ENCODE measurements at regions not wholly inside any gene's neighbourhood (a gene's known extent, or its start where the extent isn't known, plus 50 kb on each side); places are given as distances from the start of the nearest gene placed in this dataset.

- Mint-ChIP-seq H3K27ac (no peak overlapping the region), H3K4me3 (no peak overlapping the region), H3K27me3 (no peaks in the 10 kb centered on the region), H3K9me3 (no peaks in the 10 kb centered on the region), H3K4me1 (ENCODE audit: unreplicated experiment) (no peaks in the 10 kb centered on the region), H3K36me3 (no peaks in the 10 kb centered on the region)
- no peak for TF ChIP-seq CTCF (conservative IDR thresholded peaks at IDR 0.05)
- DNase-seq (ENCODE audit: extremely low spot score, unreplicated experiment), result no peak
These were observed 638.1 kb downstream of the DSC3 start for GRCh38 chr18:30404422-30404821.

GRCh38 chr18:30403278-30403677 is 639.3 kb downstream of the DSC3 start:
- no peak for TF ChIP-seq CTCF (conservative IDR thresholded peaks at IDR 0.05)

DNA sequence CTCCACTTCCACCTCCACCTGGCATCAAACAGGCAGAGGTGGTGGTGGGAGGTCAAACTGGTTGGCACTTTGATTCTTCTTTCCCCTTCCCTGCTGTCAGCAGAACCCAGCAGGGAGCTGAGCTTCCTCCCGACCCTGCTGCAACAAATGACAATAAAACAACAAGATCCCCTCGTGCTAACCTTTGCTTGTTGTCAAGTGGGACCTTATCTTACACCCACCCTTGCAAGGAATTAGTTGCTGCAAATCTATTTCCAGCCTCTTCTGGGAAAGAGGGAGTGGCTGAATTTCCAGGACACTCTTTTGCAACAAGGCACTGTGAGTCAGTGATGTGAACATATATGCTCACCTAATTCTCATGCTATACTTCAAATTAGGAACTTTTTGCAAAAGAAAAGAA is 655.1 kb downstream of the DSC3 start:
- Mint-ChIP-seq H3K9me3 (no peaks in the 10 kb centered on the region), H3K36me3 (no peaks in the 10 kb centered on the region), H3K27me3 (no peaks in the 10 kb centered on the region), H3K4me1 (ENCODE audit: unreplicated experiment) (no peaks in the 10 kb centered on the region), H3K4me3 (no peak overlapping the region), H3K27ac (no peak overlapping the region)
- DNase-seq (ENCODE audit: extremely low spot score, unreplicated experiment), result no peak
- no peak for TF ChIP-seq CTCF (conservative IDR thresholded peaks at IDR 0.05)

More at GRCh38 chr18:30403278-30403677, 639.3 kb downstream of the DSC3 start:
- H3K27me3 Mint-ChIP-seq, result no peaks in the 10 kb centered on the region
- DNase-seq (ENCODE audit: extremely low spot score, unreplicated experiment), result no peak
- H3K36me3 Mint-ChIP-seq, result no peaks in the 10 kb centered on the region
- H3K9me3 Mint-ChIP-seq, result no peaks in the 10 kb centered on the region
- H3K27ac Mint-ChIP-seq, result no peak overlapping the region
- no peaks in the 10 kb centered on the region for H3K4me1 Mint-ChIP-seq (ENCODE audit: unreplicated experiment)
- no peak overlapping the region for H3K4me3 Mint-ChIP-seq

DNA sequence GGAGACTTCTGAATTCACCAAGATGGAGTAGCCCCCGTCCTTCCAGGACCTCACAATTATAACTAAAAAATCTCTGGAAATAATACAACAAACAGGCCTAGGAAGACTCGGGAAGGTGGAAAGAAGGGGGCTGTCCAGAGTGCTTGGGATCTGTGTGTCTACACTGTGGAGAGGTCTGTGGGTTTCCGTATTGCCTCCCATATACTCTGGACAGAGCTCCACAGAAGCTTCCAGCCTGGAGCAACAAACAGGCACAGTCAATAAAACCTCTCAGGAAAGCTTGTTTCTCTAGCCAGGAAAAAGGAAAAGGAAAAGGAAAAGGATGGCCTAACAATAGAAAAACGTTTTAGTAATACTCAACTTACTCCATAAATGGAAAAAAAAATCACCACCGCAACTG is 655.9 kb downstream of the DSC3 start:
- H3K27me3 Mint-ChIP-seq, result no peaks in the 10 kb centered on the region
- H3K9me3 Mint-ChIP-seq, result no peaks in the 10 kb centered on the region
- H3K27ac Mint-ChIP-seq, result no peak overlapping the region
- no peak for DNase-seq (ENCODE audit: extremely low spot score, unreplicated experiment)
- no peaks in the 10 kb centered on the region for H3K36me3 Mint-ChIP-seq
- no peak overlapping the region for H3K4me3 Mint-ChIP-seq
- no peaks in the 10 kb centered on the region for H3K4me1 Mint-ChIP-seq (ENCODE audit: unreplicated experiment)
- no peak for TF ChIP-seq CTCF (conservative IDR thresholded peaks at IDR 0.05)

DNA sequence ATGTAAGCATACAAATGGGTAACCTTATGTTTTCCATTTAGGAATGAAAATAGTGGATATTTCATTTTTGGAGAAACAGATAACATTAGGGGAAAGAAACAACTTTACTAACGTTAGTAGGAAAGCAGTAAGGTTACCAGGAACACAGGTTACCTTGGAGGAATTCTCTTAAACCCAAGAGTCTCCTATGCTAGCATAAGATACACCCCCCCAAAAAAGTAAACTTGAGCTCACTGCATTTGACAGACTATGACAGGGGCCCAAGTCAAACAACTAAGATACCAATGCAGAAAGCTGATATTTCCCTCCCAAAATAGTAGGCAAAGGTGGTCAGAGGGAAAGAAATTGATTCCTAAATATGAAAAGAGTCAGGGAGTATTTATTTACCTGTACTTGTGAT is 656.9 kb downstream of the DSC3 start:
- H3K4me1 Mint-ChIP-seq (ENCODE audit: unreplicated experiment), result no peaks in the 10 kb centered on the region
- H3K27me3 Mint-ChIP-seq, result no peaks in the 10 kb centered on the region
- no peak overlapping the region for H3K4me3 Mint-ChIP-seq
- TF ChIP-seq CTCF (conservative IDR thresholded peaks at IDR 0.05), result no peak
- no peaks in the 10 kb centered on the region for H3K9me3 Mint-ChIP-seq
- no peak for DNase-seq (ENCODE audit: extremely low spot score, unreplicated experiment)
- no peak overlapping the region for H3K27ac Mint-ChIP-seq
- no peaks in the 10 kb centered on the region for H3K36me3 Mint-ChIP-seq

DNA sequence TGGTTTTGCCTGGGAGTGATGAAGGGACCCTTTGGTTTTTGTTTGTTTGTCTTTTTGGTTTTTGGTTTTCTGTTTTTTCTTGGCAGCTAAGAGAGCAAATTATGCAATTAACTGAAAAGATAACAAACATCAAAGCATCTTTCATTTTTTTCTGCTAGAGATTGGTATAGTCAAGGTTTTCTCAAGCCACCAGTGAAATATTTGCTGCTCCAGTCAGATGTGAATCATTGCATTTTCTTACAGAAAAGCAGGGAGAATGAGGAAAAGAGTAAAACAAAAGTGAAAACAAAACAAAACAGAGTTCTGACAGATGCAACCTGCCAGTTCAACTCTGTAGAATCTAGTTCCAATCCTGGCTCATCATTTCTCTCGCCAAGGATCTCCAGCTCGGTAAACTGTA is 660.7 kb downstream of the DSC3 start:
- Mint-ChIP-seq H3K4me3 (no peak overlapping the region), H3K9me3 (no peaks in the 10 kb centered on the region), H3K36me3 (no peaks in the 10 kb centered on the region), H3K4me1 (ENCODE audit: unreplicated experiment) (no peaks in the 10 kb centered on the region), H3K27me3 (no peaks in the 10 kb centered on the region), H3K27ac (no peak overlapping the region)
- TF ChIP-seq CTCF (conservative IDR thresholded peaks at IDR 0.05), result no peak
- DNase-seq (ENCODE audit: extremely low spot score, unreplicated experiment), result no peak
